DMS 273 treated with DMSO at 0.1 percent for 48 hours (cell line): ENCODE measurements at regions not wholly inside any gene's neighbourhood (a gene's known extent, or its start where the extent isn't known, plus 50 kb on each side); places are given as distances from the start of the nearest gene placed in this dataset.
"Not testable (repeated sequence)": the region's sequence is repeated elsewhere in the genome, so short reads cannot be mapped to it uniquely, and the experiment has no call there.

ENCODE experiments used
- DNase-seq: peaks from one replicate; lab custom pipeline; 2025; lab: John Stamatoyannopoulos, UW

DNA sequence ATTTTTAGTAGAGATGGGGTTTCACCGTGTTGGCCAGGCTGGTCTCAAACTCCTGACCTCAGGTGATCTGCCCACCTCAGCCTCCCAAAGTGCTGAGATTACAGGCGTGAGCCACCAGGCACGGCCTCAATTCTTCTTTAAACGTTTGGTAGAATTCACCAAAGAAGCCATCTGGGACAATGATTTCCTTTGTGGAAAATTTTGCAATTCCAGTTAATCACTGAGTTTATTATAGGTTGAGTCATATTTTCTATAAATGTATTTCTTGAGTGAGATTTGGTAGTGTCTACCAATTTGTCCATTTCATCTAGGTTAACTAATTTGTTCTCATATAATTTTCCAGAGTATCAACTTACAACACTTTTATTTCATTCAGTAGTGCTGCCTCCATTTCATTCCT, 683.9 kb upstream of the TMEM132C start:
- no peak for DNase-seq

DNA sequence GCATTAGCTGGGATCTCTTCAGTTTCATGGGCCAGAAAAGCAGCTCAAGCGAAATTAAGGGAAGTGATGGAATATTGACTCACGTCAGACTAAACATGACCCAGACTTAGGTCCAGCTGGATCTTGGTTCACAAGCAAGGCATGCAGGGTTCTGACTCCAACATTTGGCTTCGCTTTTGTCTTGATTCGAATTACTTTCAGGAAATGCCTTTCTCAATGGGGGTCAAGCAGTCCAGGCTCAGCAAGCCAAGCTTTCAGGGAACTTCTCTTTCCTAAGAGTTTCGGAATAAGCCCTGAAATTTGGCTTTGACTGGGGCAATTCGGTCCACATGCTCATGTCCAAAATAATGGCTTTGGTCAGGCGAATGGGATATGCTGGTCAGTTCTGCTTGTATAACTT, 678.7 kb upstream of the TMEM132C start:
- DNase-seq, result no peak

DNA sequence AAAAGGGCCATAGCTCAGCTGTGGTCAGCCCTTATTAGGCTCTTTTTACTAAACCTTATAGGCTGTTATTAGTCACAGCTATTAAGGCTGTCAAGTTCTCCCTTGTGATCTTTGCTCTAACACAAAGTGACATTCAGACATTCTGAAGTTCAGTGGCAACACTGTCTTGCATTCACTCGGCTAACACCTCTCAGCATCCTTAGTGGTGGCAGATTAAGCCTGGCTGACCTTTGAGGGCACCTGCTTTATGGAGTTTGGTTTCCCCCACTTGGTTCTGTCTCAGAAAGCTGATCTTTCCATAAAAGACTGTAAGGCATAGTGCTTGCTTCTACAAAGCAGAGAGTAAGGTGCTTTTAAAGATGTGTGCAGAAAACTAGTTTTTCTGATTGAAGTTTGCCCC, 677.4 kb upstream of the TMEM132C start:
- DNase-seq, result no peak

DNA sequence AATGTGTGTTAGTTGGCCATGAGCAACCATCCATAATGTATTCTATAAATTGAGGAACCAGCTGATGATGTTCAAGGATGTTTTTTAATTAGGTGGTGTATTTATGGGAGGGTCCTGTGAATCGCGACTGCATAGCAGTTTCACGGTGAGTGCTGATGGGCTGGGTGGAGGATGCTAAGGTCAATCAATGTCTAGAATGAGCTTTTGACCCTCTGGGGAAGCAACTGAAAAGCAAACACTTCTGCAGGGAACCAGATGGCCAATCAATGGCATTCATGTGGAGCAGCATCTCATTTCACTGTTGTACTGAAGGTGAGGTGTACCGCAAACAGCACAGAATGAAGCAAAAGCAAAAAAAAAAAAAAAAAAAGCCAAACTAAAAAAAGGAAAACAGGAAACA, 676.1 kb upstream of the TMEM132C start:
- no peak for DNase-seq

DNA sequence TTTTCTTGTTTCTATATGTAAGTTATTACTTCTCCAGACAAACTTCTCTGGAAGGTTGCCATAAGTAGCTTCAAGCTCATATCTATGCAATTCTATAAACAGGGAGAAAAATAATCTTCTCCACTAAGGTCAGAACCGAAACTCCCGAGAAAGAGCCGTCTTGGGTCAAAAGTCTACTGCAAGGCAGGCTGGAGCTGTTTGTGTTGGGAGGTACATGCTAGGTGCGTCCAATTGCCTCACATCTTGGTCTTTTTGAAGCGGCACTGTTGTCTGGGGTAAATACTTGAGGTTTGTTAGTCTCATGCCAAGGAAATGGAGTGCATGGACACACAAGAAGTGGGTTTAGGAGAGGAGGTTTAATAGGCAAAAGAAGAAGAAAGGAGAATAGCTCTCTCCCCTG, 674.7 kb upstream of the TMEM132C start:
- DNase-seq, result no peak

DNA sequence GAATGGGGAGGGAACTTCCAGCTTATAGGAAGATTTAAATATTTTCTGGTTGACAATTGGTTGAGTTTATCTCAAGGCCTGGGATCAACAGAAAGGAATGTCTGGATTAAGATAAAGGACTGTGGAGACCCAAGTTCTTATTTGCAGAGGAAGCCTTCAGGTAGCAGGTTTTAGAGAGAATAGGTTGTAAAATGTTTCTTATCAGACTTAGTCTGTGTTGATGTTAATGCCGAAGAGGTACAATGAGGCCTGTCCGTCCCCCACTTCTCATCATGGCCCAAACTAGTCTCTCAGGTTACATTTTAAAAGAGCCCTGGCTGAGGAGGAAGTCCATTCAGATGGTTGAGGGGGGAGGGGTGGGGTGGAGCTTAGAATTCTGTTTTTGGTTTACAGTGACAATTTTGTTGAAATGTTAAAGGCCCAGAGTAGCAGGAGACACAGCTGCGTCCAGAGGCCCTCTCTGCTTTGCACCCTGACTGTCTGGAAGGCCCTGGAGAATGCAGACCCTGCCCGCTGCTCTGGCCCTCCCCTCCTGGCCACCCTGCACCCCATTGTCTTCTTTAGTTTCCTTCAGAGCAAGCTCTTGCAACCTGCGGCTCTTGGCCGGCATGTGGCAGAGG, 672.5 kb upstream of the TMEM132C start:
- DNase-seq, result no peak

DNA sequence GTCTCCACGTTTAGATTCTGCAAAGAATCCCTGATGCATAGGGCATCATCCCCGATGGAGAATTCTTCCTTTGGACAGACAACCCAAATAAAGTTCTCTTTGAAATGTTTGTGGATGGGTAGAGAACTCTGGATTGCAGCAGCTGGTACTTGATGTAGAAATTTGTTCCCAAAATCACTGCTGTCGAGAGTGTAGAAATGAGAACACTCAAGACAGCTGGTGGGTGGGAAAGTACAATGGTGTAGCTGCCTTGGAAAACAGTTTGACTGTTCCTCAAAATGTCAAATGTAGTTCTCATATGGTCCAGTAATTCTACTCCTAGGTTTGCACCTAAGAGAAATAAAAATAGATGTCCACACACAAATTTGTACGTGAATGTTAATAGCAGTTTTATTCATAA, 671.5 kb upstream of the TMEM132C start:
- no peak for DNase-seq

DNA sequence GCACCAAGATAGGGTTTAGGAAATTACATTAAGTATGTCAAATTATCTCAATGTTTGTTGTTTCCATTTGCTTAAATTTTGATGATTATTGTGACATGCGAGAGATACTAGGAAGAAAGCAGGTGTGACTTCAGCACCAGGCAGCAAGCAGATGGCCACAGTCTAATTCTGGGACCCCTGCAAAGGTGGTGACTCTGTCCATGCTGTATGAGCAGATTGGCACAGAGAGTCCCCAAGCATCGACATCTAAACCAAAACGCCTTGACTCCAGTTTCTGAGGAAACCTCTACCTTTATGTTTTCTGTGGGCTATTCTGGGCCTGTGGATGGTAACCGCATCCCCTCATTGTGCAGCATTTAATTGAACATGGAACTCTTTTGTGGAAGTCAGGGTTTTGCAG, 670.1 kb upstream of the TMEM132C start:
- no peak for DNase-seq

DNA sequence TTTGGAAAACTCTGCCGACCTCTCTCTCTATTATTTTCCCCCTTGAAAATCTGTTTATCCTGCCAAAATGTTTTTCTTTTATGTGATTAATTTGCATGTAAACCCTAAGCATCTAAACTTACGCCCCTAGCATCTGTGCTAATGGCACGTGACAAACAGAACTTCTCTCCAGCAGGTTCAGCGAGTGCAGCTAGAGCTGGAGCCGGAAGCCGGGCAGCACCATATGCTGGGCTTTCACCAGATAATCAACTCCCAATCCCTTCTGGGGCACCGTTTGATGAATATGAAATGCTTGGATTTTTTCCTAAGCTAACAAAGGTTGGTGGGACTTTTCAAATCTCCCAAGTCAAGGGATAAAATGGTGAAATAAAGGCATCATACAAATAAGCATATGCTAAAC, 667.5 kb upstream of the TMEM132C start:
- peak; percentile 29 for DNase-seq

DNA sequence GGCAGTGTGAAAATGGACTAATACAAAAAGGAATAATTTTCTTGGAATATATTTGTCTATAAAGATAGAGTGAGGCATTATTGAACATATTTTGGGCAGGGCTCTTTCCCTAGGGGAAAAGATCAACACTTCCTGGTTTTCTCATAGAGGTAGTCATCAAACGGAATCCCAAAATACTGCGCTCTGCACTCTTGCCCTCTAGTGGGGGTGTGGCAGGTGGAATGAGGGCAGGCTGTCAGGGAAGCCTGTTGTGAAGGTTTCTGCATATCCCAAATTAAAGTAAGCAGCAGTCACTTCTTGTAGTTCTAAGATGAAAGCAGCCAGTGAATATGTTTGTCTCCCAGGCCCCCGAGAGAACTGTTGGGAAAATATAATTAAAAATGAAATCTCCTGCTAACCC, 666.8 kb upstream of the TMEM132C start:
- no peak for DNase-seq

DNA sequence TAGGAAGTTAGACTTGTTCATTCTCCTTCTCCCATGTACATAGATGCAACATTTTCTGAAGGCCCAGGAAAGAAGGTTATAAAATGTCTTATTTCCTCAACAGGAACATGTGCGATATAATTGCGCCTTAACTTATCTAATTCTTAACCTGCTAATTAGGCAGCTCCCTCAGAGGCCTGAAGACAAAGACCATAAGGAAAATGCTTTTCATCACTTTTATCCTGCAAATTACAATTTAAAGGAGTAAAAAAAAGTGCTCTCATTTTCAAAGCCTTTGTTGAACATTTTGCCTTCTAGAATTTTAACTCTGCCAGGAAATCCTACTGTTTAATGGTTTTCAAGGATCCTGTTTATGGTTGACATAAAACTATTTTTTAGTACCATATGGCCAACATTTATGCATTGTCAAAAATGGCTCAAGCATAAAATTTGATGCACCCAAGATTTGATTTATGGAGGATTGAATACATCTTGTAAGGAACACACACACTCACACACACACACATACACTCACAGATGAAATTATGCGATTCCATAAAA, 660.4 kb upstream of the TMEM132C start:
- no peak for DNase-seq

DNA sequence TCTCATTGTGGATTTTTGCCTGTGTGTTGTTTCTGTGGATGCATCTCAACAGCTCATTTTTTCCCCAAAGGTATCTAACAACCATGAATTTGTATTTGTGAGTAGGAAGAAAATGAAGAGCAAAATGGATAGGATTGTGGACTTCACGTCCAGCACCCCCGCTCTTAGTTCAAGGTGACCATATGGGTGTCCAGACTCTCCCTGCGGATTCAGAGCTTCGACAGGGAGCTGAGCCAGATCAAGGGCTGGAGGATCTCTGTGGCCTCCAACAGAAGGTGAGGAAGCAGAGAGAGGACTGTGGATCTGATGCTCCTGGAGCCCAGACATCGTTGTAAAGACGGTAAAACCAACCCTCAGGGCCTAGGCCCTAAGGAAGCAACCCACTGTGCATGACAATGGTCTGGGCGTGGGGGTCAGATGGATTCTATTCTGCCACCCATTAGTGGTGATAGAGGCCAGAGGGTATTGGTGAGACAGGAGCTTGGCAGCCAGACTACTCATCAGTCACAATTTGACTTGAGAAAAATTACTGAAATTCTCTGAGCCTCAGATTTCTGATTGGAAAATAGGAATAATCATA, 659.7 kb upstream of the TMEM132C start:
- DNase-seq, result no peak

DNA sequence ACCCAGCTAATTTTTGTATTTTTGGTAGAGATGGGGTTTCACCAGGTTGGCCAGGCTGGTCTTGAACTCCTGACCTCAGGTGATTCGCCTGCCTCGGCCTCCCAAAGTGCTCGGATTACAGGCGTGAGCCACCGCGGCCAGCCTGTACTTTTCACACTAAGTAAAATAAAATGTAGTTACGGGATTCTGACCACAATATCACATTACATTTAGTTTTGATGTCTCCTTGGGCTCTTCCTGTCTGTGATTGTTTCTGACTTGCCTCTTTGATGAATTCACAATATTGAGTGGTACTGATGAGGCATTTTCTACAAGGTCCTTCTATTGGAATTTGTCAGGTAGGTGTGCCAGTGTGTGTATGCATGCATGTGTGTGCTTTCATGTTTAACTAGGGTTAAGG, 658.6 kb upstream of the TMEM132C start:
- not testable (repeated sequence) for DNase-seq

DNA sequence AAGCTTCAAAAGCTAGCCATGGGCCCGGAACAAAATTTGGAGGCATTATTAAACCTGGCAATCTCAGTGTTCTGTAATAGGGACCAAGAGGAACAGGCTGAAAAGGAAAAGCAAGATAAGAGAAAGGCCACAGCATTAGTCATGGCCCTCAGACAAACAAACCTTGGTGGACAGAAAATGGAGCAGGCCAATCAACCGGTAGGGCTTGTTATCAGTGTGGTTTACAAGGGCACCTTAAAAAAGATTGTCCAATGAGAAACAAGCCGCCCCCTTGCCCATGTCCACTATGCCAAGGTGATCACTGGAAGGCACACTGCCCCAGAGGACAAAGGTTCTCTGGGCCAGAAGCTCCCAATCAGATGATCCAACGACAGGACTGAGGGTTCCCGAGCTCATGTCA, 653.9 kb upstream of the TMEM132C start:
- no peak for DNase-seq

DNA sequence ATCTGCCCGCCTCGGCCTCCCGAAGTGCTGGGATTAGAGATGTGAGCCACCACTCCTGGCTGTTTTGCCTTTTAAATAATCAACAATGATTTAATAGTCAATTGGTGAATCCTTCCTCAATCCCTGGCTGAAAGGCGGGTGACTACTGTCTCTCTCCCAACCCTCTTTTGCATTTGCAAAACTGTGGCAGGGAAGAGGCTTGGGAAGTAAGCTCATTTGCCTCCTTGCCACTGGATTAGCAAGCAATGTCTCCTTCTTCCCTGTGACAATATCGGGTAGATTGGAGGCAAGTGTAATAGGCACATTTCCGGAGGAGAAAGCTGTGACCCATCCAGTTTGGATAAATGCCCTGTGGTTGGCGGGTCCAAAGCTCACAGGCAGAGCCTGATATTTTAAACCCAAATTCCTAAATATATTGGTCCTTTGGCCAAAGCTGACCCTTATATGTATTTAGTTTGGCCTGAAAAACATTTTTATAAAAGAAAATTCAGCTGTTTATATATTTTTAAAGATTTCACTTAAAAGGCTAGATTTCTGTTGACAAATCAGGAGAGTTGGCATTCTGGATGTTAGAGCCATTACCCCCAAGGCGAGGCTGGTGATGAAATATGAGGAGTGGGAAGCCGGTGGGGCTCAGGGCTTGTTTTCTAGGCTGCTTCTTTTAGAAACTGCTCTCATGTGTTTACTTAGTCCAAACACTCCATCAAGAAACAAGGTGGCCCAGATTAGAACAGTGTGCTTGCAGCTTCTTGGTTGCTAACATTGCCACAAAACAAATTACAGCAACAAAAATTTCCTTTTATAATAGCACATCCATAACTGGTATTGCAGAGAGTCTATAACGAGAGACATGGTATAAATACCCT, 646.9 kb upstream of the TMEM132C start:
- no peak for DNase-seq

DNA sequence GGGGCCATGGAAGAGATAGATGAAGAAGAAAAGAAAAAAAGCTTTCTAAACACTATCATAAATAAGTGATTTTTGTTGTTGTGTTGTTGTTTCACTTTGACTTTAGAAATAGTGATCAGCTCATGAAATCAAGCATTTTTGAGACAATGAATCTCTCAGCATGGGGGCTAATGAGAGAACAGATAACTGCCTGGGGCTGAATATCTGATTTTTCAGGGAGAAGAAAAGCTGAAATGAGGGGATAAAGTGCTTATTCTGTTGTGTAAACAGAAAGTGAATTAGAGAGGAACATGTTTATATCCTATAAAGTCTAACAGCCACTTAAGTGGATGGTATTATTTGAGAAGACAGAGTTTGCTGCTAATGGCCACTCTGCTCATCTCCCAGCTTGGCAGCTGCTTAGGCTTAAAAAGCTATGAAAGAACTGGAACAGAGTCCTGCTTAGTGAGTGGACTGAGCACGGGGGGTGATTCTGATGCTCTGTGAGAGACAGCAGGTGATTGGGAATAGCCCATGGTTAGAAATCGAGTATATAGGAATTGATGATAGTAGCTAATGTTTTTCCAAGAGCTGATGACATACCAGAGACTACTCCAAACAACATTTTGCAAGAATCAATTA, 646.1 kb upstream of the TMEM132C start:
- no peak for DNase-seq

DNA sequence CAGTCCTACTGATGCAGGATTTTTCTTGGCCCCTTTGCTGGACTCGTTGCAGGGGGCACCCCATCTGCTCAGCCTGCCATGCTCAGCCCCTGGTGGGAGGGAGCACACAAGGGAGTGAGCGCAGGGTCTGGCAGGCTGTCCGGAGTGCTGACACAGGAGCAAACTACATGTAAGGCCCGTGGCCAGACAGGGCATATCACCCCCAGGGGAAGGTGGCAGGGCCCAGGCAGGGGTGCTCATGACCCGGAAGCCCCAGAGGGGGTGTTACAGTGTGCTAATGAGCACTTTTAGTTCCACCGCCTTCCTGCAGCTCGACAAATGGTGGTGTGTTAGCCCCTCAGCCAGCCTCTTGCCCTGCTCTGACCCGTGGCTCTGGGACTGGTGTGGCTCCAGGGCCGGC, 645.6 kb upstream of the TMEM132C start:
- no peak for DNase-seq

DNA sequence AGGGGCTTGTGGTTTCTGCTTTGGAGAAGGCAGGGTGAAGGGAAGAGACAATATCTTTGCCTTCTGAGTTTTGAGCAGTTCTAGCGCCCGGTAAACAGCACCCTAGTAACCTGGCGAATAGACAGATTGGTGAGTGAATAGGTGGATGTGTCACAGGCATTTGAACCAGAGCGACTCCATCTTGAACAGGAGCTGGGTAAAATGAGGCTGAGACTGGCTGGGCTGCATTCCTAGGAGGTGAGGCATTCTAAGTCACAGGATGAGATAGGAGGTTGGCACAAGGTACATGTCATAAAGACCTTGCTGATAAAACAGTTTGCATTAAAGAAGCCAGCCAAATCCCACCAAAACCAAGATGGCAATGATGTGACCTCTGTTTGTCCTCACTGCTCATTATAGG, 643.6 kb upstream of the TMEM132C start:
- DNase-seq, result no peak

DNA sequence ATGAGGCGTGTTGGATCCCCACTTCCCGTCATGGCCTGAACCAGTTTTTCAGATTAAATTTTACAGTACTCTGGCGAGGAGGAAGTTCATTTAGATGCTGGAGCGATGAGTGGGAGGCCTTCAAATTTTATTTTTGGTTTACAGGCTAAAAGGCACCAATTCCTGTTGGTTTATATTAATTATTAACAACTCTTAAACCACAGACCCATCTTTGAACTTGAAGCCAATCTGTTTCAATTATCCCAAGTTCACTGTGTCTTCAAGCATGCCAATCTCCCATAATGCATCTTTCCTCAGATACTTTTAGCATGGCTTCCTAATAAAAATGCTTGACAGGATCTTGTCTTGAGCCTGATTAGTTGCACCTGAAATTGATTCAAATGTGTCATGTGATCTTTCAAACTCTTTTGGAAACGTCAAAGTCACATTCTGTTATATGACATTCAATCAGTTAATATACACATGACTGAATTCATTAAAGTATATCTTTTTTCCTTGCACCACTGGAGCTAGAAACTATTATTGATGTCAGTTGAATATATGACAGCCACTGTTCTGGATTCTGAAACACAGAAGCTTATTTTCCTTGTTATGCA, 641.7 kb upstream of the TMEM132C start:
- DNase-seq, result no peak

DNA sequence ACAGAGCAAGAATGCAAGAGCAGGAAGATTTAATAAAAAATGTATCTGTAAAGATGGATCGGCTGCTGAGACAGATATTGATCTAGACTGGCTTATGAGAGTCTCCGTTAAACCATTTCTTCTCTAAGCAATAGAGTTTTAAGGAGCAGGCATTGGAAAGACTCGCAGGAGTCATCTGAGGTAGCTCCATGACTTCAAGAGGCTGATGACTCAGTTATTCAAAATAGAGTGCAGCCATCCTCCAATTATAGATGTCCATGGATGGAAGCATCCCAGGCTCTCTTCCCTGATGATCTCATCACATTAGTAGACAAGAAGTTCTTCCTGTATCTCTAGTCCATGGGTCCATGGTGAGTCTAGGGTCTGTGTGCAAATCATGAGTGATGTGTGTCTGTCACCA, 638.3 kb upstream of the TMEM132C start:
- no peak for DNase-seq

DNA sequence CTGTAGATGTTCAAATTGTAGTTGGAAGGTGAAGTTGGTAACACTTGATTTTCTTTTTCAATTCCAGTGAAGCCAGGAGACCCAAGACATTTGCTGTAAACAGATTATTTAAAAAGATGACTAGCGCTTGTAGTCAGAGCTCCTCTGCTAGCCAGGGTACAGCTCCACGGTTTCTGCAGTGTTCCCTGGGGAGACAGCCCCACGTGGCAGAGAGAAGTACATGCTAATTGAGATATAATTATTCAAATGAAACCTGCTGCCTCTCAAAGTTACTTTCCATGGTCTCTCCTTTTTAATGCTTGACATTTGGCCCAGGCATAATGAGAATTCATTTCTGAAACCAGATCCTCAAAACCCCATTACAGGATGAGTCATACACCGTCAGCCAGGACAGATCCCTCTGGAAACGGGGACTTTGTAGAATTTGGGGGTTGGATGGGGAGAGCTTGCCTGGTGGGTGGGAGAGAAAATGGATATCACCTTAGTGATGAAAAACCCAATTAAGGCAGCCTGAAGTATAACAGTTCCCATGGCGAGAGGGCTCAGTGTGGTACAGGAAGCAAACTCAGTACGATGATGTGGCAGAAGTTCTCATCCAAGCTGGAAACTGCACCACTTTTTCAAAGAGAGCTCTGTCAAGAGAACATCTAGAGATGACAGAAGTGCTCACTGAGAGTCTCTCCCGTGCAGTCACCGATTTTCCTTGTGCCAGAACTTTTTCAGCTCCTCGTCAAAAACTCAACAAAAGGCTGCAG, 637.7 kb upstream of the TMEM132C start:
- DNase-seq, result peak; percentile 55

DNA sequence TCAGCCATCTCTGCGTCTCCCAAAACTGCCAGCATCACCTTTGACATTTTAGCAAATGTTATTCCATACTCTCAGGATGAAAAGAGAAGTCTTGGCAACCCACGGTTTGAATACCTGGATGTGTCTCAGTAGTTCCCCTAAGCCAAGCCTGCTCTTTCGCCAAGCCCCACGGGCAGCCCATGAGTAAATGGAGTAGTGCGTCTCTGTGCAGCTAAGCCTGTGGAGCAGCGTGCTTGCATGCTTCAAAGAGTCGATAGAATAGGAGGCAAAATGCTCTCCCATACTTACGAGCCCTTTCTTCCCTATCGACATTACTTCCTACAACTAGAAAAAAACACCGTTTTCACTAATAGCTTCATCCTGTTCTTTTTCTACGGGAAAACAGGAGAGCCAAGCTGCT, 634.5 kb upstream of the TMEM132C start:
- DNase-seq, result no peak
